PC-3 (cell line): ENCODE measurements at regions not wholly inside any gene's neighbourhood (a gene's known extent, or its start where the extent isn't known, plus 50 kb on each side); places are given as distances from the start of the nearest gene placed in this dataset.

Experiments used
- ATAC-seq: fragments of 200-7000 bp; cut with Tn5 transposase; 2 replicates; pipeline ENCODE4 v1.9.1; 2020; ENCODE audit warnings: mild to moderate bottlenecking, moderate library complexity
- BruUV-seq: library from RNA; stranded (reverse); fragments of 400-500 nt; replicated peaks from 2 replicates; lab custom pipeline; 2021; lab: Mats Ljungman, UMichigan
- CTCF ChIA-PET: fragments of 300-600 bp; sonication (Branson Sonifier 250); formaldehyde crosslinking; loops from one replicate; lab custom pipeline; 2022; ENCODE audit warnings: antibody characterized with exemption; lab: Charles Lee
- POLR2A ChIA-PET: fragments of 300-600 bp; sonication (Branson Sonifier 250); formaldehyde crosslinking; loops from one replicate; lab custom pipeline; 2022; ENCODE audit warnings: antibody characterized with exemption; ENCODE audit not compliant: unreplicated experiment; lab: Charles Lee
- DNase-seq: peaks from one replicate; pipeline ENCODE4 v3.0.0-alpha.2; 2015
- H2AFZ ChIP-seq: fragments of 300-600 bp; sonication (generic); 2 replicates; pipeline ENCODE4 v1.6.0; 2016; ENCODE audit warnings: antibody characterized with exemption, low read length
- H3F3A ChIP-seq: fragments of 300-600 bp; sonication (generic); one replicate; pipeline ENCODE4 v1.6.0; 2017; ENCODE audit warnings: antibody characterized with exemption, low read length, control low read depth, mild to moderate bottlenecking; ENCODE audit not compliant: unreplicated experiment
- H3K27ac ChIP-seq: fragments of 300-600 bp; sonication (generic); 2 replicates; pipeline ENCODE4 v1.5.1; 2016; ENCODE audit warnings: mild to moderate bottlenecking, low read length
- H3K27me3 ChIP-seq: fragments of 300-600 bp; sonication (generic); 2 replicates; pipeline ENCODE4 v1.6.1; 2016; ENCODE audit warnings: low read length, mixed read lengths
- H3K36me3 ChIP-seq: fragments of 300-600 bp; sonication (generic); 2 replicates; pipeline ENCODE4 v1.6.1; 2016; ENCODE audit warnings: low read depth, mixed run types, low read length, mixed read lengths
- H3K4me1 ChIP-seq: fragments of 300-600 bp; sonication (generic); 2 replicates; pipeline ENCODE4 v1.5.1; 2016; ENCODE audit warnings: low read length; ENCODE audit not compliant: insufficient read depth
- H3K4me2 ChIP-seq: fragments of 300-600 bp; sonication (generic); 2 replicates; pipeline ENCODE4 v1.6.0; 2016; ENCODE audit warnings: low read length
- H3K4me3 ChIP-seq: fragments of 300-600 bp; sonication (generic); 2 replicates; pipeline ENCODE4 v1.5.1; 2016; ENCODE audit warnings: mild to moderate bottlenecking, low read length, mixed read lengths
- H3K79me2 ChIP-seq: fragments of 300-600 bp; sonication (generic); 2 replicates; pipeline ENCODE4 v1.6.1; 2017; ENCODE audit warnings: low read length, mixed read lengths
- H3K9ac ChIP-seq: fragments of 300-600 bp; sonication (generic); 2 replicates; pipeline ENCODE4 v1.6.0; 2016; ENCODE audit warnings: mild to moderate bottlenecking, low read length
- H3K9me2 ChIP-seq: fragments of 300-600 bp; sonication (generic); replicated peaks from 2 replicates; pipeline ENCODE4 v1.6.1; 2016; ENCODE audit warnings: mixed run types, low read length, mixed read lengths
- H3K9me3 ChIP-seq: fragments of 300-600 bp; sonication (generic); 2 replicates; pipeline ENCODE4 v1.6.1; 2016; ENCODE audit warnings: low read length, mixed read lengths
- H4K20me1 ChIP-seq: fragments of 300-600 bp; sonication (generic); 2 replicates; pipeline ENCODE4 v1.6.1; 2016; ENCODE audit warnings: low read length, mixed read lengths
- EZH2 ChIP-seq: fragments of 300-600 bp; sonication (generic); IDR thresholded peaks from one replicate; pipeline ENCODE4 v1.6.1; 2017; ENCODE audit warnings: antibody characterized with exemption, mild to moderate bottlenecking, low read length; ENCODE audit not compliant: unreplicated experiment
- EZH2phosphoT487 ChIP-seq: fragments of 300-600 bp; sonication (generic); IDR thresholded peaks from 2 replicates; pipeline ENCODE4 v1.6.1; 2018; ENCODE audit warnings: mild to moderate bottlenecking, antibody characterized with exemption, low read length, borderline replicate concordance
- intact Hi-C: fragments of 100-400 bp; cut with micrococcal nuclease; formaldehyde crosslinking; loops from 2 replicates; pipeline ENCODE4 v1.9.0; 2023
- TF ChIP-seq, protein P1 (sequence below): fragments of 300-600 bp; sonication (generic); conservative IDR thresholded peaks from 2 replicates; pipeline ENCODE4 v1.5.1; 2017; ENCODE audit warnings: antibody characterized with exemption, low read depth, mild to moderate bottlenecking, low read length

- intact Hi-C loops: loop anchor here (5.0 kb wide), 2 partner anchors 78 to 367 kb away; partner anchors contain the start of genes ELP4 and IMMP1L
- TF ChIP-seq, protein P1, sequence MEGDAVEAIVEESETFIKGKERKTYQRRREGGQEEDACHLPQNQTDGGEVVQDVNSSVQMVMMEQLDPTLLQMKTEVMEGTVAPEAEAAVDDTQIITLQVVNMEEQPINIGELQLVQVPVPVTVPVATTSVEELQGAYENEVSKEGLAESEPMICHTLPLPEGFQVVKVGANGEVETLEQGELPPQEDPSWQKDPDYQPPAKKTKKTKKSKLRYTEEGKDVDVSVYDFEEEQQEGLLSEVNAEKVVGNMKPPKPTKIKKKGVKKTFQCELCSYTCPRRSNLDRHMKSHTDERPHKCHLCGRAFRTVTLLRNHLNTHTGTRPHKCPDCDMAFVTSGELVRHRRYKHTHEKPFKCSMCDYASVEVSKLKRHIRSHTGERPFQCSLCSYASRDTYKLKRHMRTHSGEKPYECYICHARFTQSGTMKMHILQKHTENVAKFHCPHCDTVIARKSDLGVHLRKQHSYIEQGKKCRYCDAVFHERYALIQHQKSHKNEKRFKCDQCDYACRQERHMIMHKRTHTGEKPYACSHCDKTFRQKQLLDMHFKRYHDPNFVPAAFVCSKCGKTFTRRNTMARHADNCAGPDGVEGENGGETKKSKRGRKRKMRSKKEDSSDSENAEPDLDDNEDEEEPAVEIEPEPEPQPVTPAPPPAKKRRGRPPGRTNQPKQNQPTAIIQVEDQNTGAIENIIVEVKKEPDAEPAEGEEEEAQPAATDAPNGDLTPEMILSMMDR: no peak
- TF ChIP-seq EZH2phosphoT487 (no peak), EZH2 (no peak)
- ChIA-PET CTCF (interaction anchor here (0.5 to 0.8 kb wide), 2 partner anchors 64 to 132 kb away, joined by 3 to 6 read pairs; no protein-coding TSS in a partner anchor), POLR2A (no interaction called here)
- Histone ChIP-seq H3K9me2 (no peaks in the 10 kb centered on the region), H3F3A (no peaks in the 10 kb centered on the region), H2AFZ (no peak overlapping the region), H4K20me1 (no peaks in the 10 kb centered on the region), H3K4me3 (no peak overlapping the region), H3K36me3 (no peaks in the 10 kb centered on the region), H3K27me3 (no peaks in the 10 kb centered on the region), H3K79me2 (no peaks in the 10 kb centered on the region), H3K9ac (no peak overlapping the region), H3K4me1 (peaks cover 31% of the 10 kb centered on the region), H3K27ac (no peak overlapping the region), H3K9me3 (no peaks in the 10 kb centered on the region), H3K4me2 (no peak overlapping the region)
- no TSS peak for BruUV-seq
- ATAC-seq: no peak
- DNase-seq: no peak
These were observed 63.6 kb upstream of the PAX6 start for GRCh38 chr11:31874631-31875191.

GRCh38 chr11:31873124-31873523 is 62.0 kb upstream of the PAX6 start:
- BruUV-seq: no TSS peak
- TF ChIP-seq EZH2 (no peak), EZH2phosphoT487 (no peak)
- TF ChIP-seq, protein P1: no peak
- DNase-seq (no peak), ATAC-seq (no peak)
- Histone ChIP-seq H4K20me1 (no peaks in the 10 kb centered on the region), H3K9ac (no peak overlapping the region), H3K27ac (no peak overlapping the region), H3K4me1 (peaks cover 35% of the 10 kb centered on the region), H2AFZ (no peak overlapping the region), H3K4me3 (no peak overlapping the region), H3K27me3 (no peaks in the 10 kb centered on the region), H3K4me2 (no peak overlapping the region), H3K9me2 (no peaks in the 10 kb centered on the region), H3F3A (no peaks in the 10 kb centered on the region), H3K9me3 (no peaks in the 10 kb centered on the region), H3K36me3 (no peaks in the 10 kb centered on the region), H3K79me2 (no peaks in the 10 kb centered on the region)
- CTCF ChIA-PET: no interaction called here
- intact Hi-C loops: loop anchor here (2.0 to 5.0 kb wide), 3 partner anchors 79 to 366 kb away; partner anchors contain the start of genes ELP4 and IMMP1L
- POLR2A ChIA-PET: no interaction called here

DNA sequence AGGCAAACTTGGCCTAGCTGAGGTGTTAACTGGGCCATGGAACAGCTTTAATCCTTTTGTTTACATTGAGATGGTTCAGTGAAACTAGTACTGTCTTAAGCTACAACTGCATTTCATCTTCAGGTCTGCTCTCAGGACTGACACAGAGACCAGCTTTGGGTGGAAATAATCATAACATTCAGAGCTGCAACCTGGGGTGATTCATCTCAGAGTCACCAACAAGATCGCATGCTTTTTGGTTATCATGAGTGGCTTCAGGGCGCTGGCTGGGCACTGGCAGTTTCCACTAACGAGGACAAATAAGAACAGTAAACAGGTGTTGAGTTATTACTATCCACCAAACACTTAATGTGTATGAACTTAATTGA is 60.9 kb upstream of the PAX6 start:
- no peak overlapping the region for H2AFZ ChIP-seq
- H3K9ac ChIP-seq: no peak overlapping the region
- TF ChIP-seq EZH2 (no peak), EZH2phosphoT487 (no peak)
- TF ChIP-seq, protein P1: no peak
- H3K9me3 ChIP-seq: no peaks in the 10 kb centered on the region
- H3F3A ChIP-seq: no peaks in the 10 kb centered on the region
- no peaks in the 10 kb centered on the region for H3K36me3 ChIP-seq
- no peaks in the 10 kb centered on the region for H4K20me1 ChIP-seq
- peak; percentile 73 for ATAC-seq
- no peaks in the 10 kb centered on the region for H3K79me2 ChIP-seq
- DNase-seq: peak; percentile 78
- ChIA-PET POLR2A (interaction anchor here (0.6 kb wide), 1 partner anchor 231 kb away, joined by 5 read pairs; no protein-coding TSS in a partner anchor), CTCF (interaction anchor here (1.0 kb wide), 1 partner anchor 135 kb away, joined by 4 read pairs; no protein-coding TSS in a partner anchor)
- peaks cover 35% of the 10 kb centered on the region for H3K4me1 ChIP-seq
- intact Hi-C loops: loop anchor here (2.0 to 5.0 kb wide), 3 partner anchors 80 to 365 kb away; partner anchors contain the start of genes ELP4 and IMMP1L
- H3K27ac ChIP-seq: peak overlapping the region; percentile 33
- no TSS peak for BruUV-seq
- no peaks in the 10 kb centered on the region for H3K9me2 ChIP-seq
- H3K4me3 ChIP-seq: no peak overlapping the region
- peak overlapping the region; percentile 65; the same call in 1 of the 2 replicates for H3K4me2 ChIP-seq
- H3K27me3 ChIP-seq: no peaks in the 10 kb centered on the region
